Astrocyte (in vitro differentiated cells and primary cell): ENCODE measurements at regions not wholly inside any gene's neighbourhood (a gene's known extent, or its start where the extent isn't known, plus 50 kb on each side); places are given as distances from the start of the nearest gene placed in this dataset.

Experiments
- DNase-seq: peaks from one replicate; pipeline ENCODE4 v3.0.0-alpha.2; 2010; ENCODE audit warnings: low read depth
- FAIRE-seq: peaks from 2 replicates; lab custom pipeline; 2011; peaks lifted over from hg19 to GRCh38; lab: Jason Lieb, UNC
- H2AFZ ChIP-seq: 2 replicates; pipeline ENCODE4 v1.6.0; 2012; ENCODE audit warnings: low read depth, low read length, inconsistent platforms
- H3K27ac ChIP-seq: 2 replicates; pipeline ENCODE4 v1.5.1; 2011; ENCODE audit warnings: low read depth, low read length, inconsistent platforms
- H3K27me3 ChIP-seq: 2 replicates; pipeline ENCODE4 v1.6.0; 2011; ENCODE audit warnings: low read length, inconsistent platforms; ENCODE audit not compliant: insufficient read depth
- H3K36me3 ChIP-seq: 2 replicates; pipeline ENCODE4 v1.5.1; 2011; ENCODE audit warnings: low read length, inconsistent platforms; ENCODE audit not compliant: insufficient read depth
- H3K4me1 ChIP-seq: 2 replicates; pipeline ENCODE4 v1.5.1; 2011; ENCODE audit warnings: low read length, inconsistent platforms; ENCODE audit not compliant: insufficient read depth
- H3K4me2 ChIP-seq: 2 replicates; pipeline ENCODE4 v1.6.0; 2012; ENCODE audit warnings: low read length, inconsistent platforms
- H3K4me3 ChIP-seq: 2 replicates; pipeline ENCODE4 v1.5.1; 2011; ENCODE audit warnings: low read depth, mild to moderate bottlenecking, low read length, inconsistent platforms; ENCODE audit not compliant: insufficient read depth
- H3K79me2 ChIP-seq: 2 replicates; pipeline ENCODE4 v1.6.0; 2012; ENCODE audit warnings: mild to moderate bottlenecking, low read length, inconsistent platforms; ENCODE audit not compliant: insufficient read depth
- H3K9ac ChIP-seq: 2 replicates; pipeline ENCODE4 v1.6.0; 2012; ENCODE audit warnings: mild to moderate bottlenecking, low read length, inconsistent platforms
- H3K9me3 ChIP-seq: 2 replicates; pipeline ENCODE4 v1.5.1; 2012; ENCODE audit warnings: low read depth, mild to moderate bottlenecking, low read length, inconsistent platforms; ENCODE audit not compliant: insufficient read depth
- H4K20me1 ChIP-seq: 2 replicates; pipeline ENCODE4 v1.6.0; 2012; ENCODE audit warnings: low read length, inconsistent platforms; ENCODE audit not compliant: insufficient read depth
- H3K27ac Mint-ChIP-seq: one replicate; pipeline ENCODE4 v1.8.0; 2021; ENCODE audit warnings: mild to moderate bottlenecking, mixed read lengths; ENCODE audit not compliant: unreplicated experiment
- H3K27me3 Mint-ChIP-seq: one replicate; pipeline ENCODE4 v1.8.0; 2021; ENCODE audit warnings: low read depth, mixed read lengths; ENCODE audit not compliant: unreplicated experiment
- H3K36me3 Mint-ChIP-seq: one replicate; pipeline ENCODE4 v1.8.0; 2021; ENCODE audit warnings: low read depth, mixed read lengths; ENCODE audit not compliant: unreplicated experiment
- H3K4me1 Mint-ChIP-seq: one replicate; pipeline ENCODE4 v1.8.0; 2021; ENCODE audit warnings: low read depth, mixed read lengths; ENCODE audit not compliant: unreplicated experiment
- H3K4me3 Mint-ChIP-seq: one replicate; pipeline ENCODE4 v1.8.0; 2021; ENCODE audit warnings: mild to moderate bottlenecking, moderate library complexity, mixed read lengths; ENCODE audit not compliant: unreplicated experiment
- H3K9me3 Mint-ChIP-seq: one replicate; pipeline ENCODE4 v1.8.0; 2021; ENCODE audit warnings: mild to moderate bottlenecking, mixed read lengths; ENCODE audit not compliant: unreplicated experiment
- CTCF ChIP-seq: IDR thresholded peaks from 2 replicates; pipeline ENCODE4 v1.5.1; 2011; ENCODE audit warnings: low read depth, mild to moderate bottlenecking, inconsistent platforms, low read length, moderate library complexity; ENCODE audit not compliant: insufficient read depth
- EZH2 ChIP-seq: IDR thresholded peaks from 2 replicates; pipeline ENCODE4 v1.6.1; 2012; ENCODE audit warnings: mild to moderate bottlenecking, low read length, inconsistent platforms; ENCODE audit not compliant: insufficient read depth

DNA sequence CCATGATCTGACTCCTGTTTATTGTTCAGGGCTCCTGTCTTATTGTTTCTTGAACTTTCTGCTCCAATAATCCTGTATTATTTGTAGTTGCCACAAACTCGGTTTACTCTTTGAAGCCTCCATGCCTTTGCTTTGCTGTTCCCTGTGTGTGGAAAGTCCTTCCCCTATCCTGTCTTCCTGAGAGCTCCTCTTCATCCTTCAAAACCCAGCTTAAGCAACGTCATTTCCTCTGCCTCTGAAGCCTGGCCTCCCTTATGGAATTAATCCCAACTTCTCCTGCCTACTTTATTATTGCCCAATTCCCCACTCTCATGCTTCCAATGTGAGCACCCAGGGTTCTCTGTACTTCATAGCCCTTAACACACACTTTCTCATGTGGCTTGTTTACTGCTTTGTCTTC is 766.2 kb downstream of the MED13L start:
- no peak overlapping the region for H3K4me2 ChIP-seq
- peaks cover 10% of the 10 kb centered on the region for H3K9me3 Mint-ChIP-seq
- no peak overlapping the region for H2AFZ ChIP-seq
- DNase-seq: no peak
- TF ChIP-seq CTCF (no peak), EZH2 (no peak)
- no peaks in the 10 kb centered on the region for H3K4me1 Mint-ChIP-seq
- no peaks in the 10 kb centered on the region for H3K9me3 ChIP-seq
- H3K79me2 ChIP-seq: no peaks in the 10 kb centered on the region
- H3K36me3 Mint-ChIP-seq: no peaks in the 10 kb centered on the region
- H3K27ac ChIP-seq: no peak overlapping the region
- peaks cover 64% of the 10 kb centered on the region for H3K27me3 Mint-ChIP-seq
- no peak overlapping the region for H3K27ac Mint-ChIP-seq
- no peak overlapping the region for H3K9ac ChIP-seq
- H3K27me3 ChIP-seq: no peaks in the 10 kb centered on the region
- no peak overlapping the region for H3K4me3 ChIP-seq
- no peaks in the 10 kb centered on the region for H4K20me1 ChIP-seq
- H3K36me3 ChIP-seq: no peaks in the 10 kb centered on the region
- FAIRE-seq: no peak
- H3K4me1 ChIP-seq: no peaks in the 10 kb centered on the region
- H3K4me3 Mint-ChIP-seq: no peak overlapping the region

DNA sequence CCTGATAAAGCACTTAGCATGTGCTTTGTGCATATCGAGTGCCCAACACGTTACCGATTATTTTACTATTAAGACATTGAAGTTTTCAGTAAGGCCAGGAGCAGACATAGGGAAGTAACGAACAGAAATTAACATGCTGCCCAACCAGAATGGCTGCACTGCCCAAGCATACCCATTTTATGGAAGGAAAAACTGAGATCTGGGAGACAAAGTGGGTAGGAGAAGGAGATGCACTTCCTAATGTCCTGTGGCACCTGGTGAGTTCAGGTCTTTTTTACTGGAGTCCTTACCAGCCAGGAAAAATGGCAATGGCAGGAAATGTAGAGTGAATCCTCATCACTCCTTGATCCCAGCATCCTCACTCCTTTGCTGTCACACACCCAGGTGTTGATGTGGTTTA is 768.5 kb downstream of the MED13L start:
- Histone ChIP-seq H3K4me3 (no peak overlapping the region), H4K20me1 (no peaks in the 10 kb centered on the region), H2AFZ (no peak overlapping the region), H3K4me1 (no peaks in the 10 kb centered on the region), H3K4me2 (no peak overlapping the region), H3K27ac (no peak overlapping the region), H3K36me3 (no peaks in the 10 kb centered on the region), H3K9me3 (no peaks in the 10 kb centered on the region), H3K27me3 (no peaks in the 10 kb centered on the region), H3K79me2 (no peaks in the 10 kb centered on the region), H3K9ac (no peak overlapping the region)
- Mint-ChIP-seq H3K27ac (no peak overlapping the region), H3K9me3 (peaks cover 7% of the 10 kb centered on the region), H3K4me1 (no peaks in the 10 kb centered on the region), H3K36me3 (no peaks in the 10 kb centered on the region), H3K27me3 (peaks cover 73% of the 10 kb centered on the region), H3K4me3 (no peak overlapping the region)
- TF ChIP-seq CTCF (no peak), EZH2 (no peak)
- no peak for FAIRE-seq
- DNase-seq: no peak

- no peak for FAIRE-seq
- Mint-ChIP-seq H3K9me3 (peaks cover 4% of the 10 kb centered on the region), H3K36me3 (no peaks in the 10 kb centered on the region), H3K27ac (no peak overlapping the region), H3K27me3 (peaks cover 68% of the 10 kb centered on the region), H3K4me3 (no peak overlapping the region), H3K4me1 (no peaks in the 10 kb centered on the region)
- no peak for DNase-seq
- Histone ChIP-seq H3K9me3 (no peaks in the 10 kb centered on the region), H3K4me2 (no peak overlapping the region), H3K9ac (no peak overlapping the region), H3K27ac (no peak overlapping the region), H2AFZ (no peak overlapping the region), H3K79me2 (no peaks in the 10 kb centered on the region), H4K20me1 (no peaks in the 10 kb centered on the region), H3K27me3 (no peaks in the 10 kb centered on the region), H3K36me3 (no peaks in the 10 kb centered on the region), H3K4me3 (no peak overlapping the region), H3K4me1 (no peaks in the 10 kb centered on the region)
- TF ChIP-seq CTCF (no peak), EZH2 (no peak)
These were observed 769.4 kb downstream of the MED13L start for GRCh38 chr12:115507951-115508722.
